Neural crest cell (in vitro differentiated cells): ENCODE measurements at regions not wholly inside any gene's neighbourhood (a gene's known extent, or its start where the extent isn't known, plus 50 kb on each side); places are given as distances from the start of the nearest gene placed in this dataset.

Experiments used
- DNase-seq: peaks from one replicate; pipeline ENCODE4 v3.0.0; 2021; ENCODE audit warnings: low read depth, mixed read lengths, low spot score
- H3K27ac Mint-ChIP-seq: one replicate; pipeline ENCODE4 v1.8.0; 2021; ENCODE audit warnings: mild to moderate bottlenecking, mixed read lengths; ENCODE audit not compliant: unreplicated experiment
- H3K27me3 Mint-ChIP-seq: 2 replicates; pipeline ENCODE4 v1.8.0; 2021; ENCODE audit warnings: low read depth, mild to moderate bottlenecking, mixed read lengths
- H3K36me3 Mint-ChIP-seq: 2 replicates; pipeline ENCODE4 v1.8.0; 2021; ENCODE audit warnings: low read depth, mild to moderate bottlenecking, mixed read lengths
- H3K4me1 Mint-ChIP-seq: 2 replicates; pipeline ENCODE4 v1.8.0; 2021; ENCODE audit warnings: mixed read lengths
- H3K4me3 Mint-ChIP-seq: one replicate; pipeline ENCODE4 v1.8.0; 2021; ENCODE audit warnings: mild to moderate bottlenecking, mixed read lengths
- H3K9me3 Mint-ChIP-seq: 2 replicates; pipeline ENCODE4 v1.8.0; 2021; ENCODE audit warnings: mixed read lengths
- CTCF ChIP-seq: fragments of 200-600 bp; sonication (generic); conservative IDR thresholded peaks from 2 replicates; pipeline ENCODE4 v1.5.0; 2021; ENCODE audit warnings: antibody characterized with exemption, mild to moderate bottlenecking

GRCh38 chr6:51489133-51489532 is 598.3 kb downstream of the PKHD1 start:
- H3K27me3 Mint-ChIP-seq, result no peaks in the 10 kb centered on the region
- no peak for TF ChIP-seq CTCF
- H3K4me3 Mint-ChIP-seq, result no peak overlapping the region
- H3K9me3 Mint-ChIP-seq, result peaks cover 9% of the 10 kb centered on the region
- H3K36me3 Mint-ChIP-seq, result peaks cover 16% of the 10 kb centered on the region
- H3K4me1 Mint-ChIP-seq, result peaks cover 26% of the 10 kb centered on the region
- H3K27ac Mint-ChIP-seq, result no peak overlapping the region
- DNase-seq, result no peak

GRCh38 chr6:51490101-51490500 is 597.3 kb downstream of the PKHD1 start:
- Mint-ChIP-seq H3K4me3 (no peak overlapping the region), H3K36me3 (peaks cover 13% of the 10 kb centered on the region), H3K4me1 (peaks cover 36% of the 10 kb centered on the region), H3K9me3 (peaks cover 5% of the 10 kb centered on the region), H3K27me3 (no peaks in the 10 kb centered on the region), H3K27ac (no peak overlapping the region)
- no peak for TF ChIP-seq CTCF
- DNase-seq, result no peak

GRCh38 chr6:51494342-51494741 is 593.1 kb downstream of the PKHD1 start:
- peaks cover 57% of the 10 kb centered on the region for H3K4me1 Mint-ChIP-seq

GRCh38 chr6:51495096-51495495 is 592.3 kb downstream of the PKHD1 start:
- Mint-ChIP-seq H3K36me3 (no peaks in the 10 kb centered on the region), H3K4me1 (peaks cover 50% of the 10 kb centered on the region), H3K27ac (peak overlapping the region; percentile 51), H3K4me3 (peak overlapping the region; percentile 8), H3K27me3 (no peaks in the 10 kb centered on the region), H3K9me3 (no peaks in the 10 kb centered on the region)
- no peak for DNase-seq
- TF ChIP-seq CTCF, result no peak

More at GRCh38 chr6:51494342-51494741, 593.1 kb downstream of the PKHD1 start:
- TF ChIP-seq CTCF, result peak; percentile 56
- DNase-seq, result no peak
- Mint-ChIP-seq H3K9me3 (no peaks in the 10 kb centered on the region), H3K27me3 (no peaks in the 10 kb centered on the region), H3K27ac (no peak overlapping the region), H3K4me3 (no peak overlapping the region), H3K36me3 (no peaks in the 10 kb centered on the region)

- no peak for TF ChIP-seq CTCF
- no peaks in the 10 kb centered on the region for H3K36me3 Mint-ChIP-seq
- peak overlapping the region; percentile 3 for H3K27ac Mint-ChIP-seq
- peak overlapping the region; percentile 0 for H3K4me3 Mint-ChIP-seq
- no peaks in the 10 kb centered on the region for H3K9me3 Mint-ChIP-seq
- H3K4me1 Mint-ChIP-seq, result peaks cover 43% of the 10 kb centered on the region
- H3K27me3 Mint-ChIP-seq, result no peaks in the 10 kb centered on the region
- DNase-seq, result no peak
Measured at GRCh38 chr6:51495610-51496396, 591.6 kb downstream of the PKHD1 start.
